ENCODE measurements at regions not wholly inside any gene's neighbourhood (a gene's known extent, or its start where the extent isn't known, plus 50 kb on each side); places are given as distances from the start of the nearest gene placed in this dataset.
"Not testable (repeated sequence)": the region's sequence is repeated elsewhere in the genome, so short reads cannot be mapped to it uniquely, and the experiment has no call there.

GRCh38 chr17:62196587-62196986 is 131.5 kb upstream of the MED13 start:
- not testable (repeated sequence) for DNase-seq

GRCh38 chr17:62194401-62194800 is 129.3 kb upstream of the MED13 start:
- DNase-seq, result peak in 1 of 3 donors; percentile 3

GRCh38 chr17:62193249-62193648 is 128.2 kb upstream of the MED13 start:
- no peak for DNase-seq

GRCh38 chr17:62191390-62192361 is 126.6 kb upstream of the MED13 start:
- no peak for DNase-seq

- no peak for DNase-seq
Measured at GRCh38 chr17:62189377-62189776, 124.3 kb upstream of the MED13 start.

GRCh38 chr17:62188713-62189112 is 123.6 kb upstream of the MED13 start:
- no peak for DNase-seq

- no peak for DNase-seq
Measured at GRCh38 chr17:62187681-62188080, 122.6 kb upstream of the MED13 start.

- no peak for DNase-seq
Measured at GRCh38 chr17:62186841-62187240, 121.8 kb upstream of the MED13 start.

GRCh38 chr17:62180772-62181171 is 115.7 kb upstream of the MED13 start:
- DNase-seq, result no peak

- peak in 1 of 3 donors; percentile 2 for DNase-seq
Measured at GRCh38 chr17:62179525-62180161, 114.6 kb upstream of the MED13 start.

GRCh38 chr17:62178579-62178978 is 113.5 kb upstream of the MED13 start:
- DNase-seq, result no peak

GRCh38 chr17:62172492-62173291 is 107.6 kb upstream of the MED13 start:
- no peak for DNase-seq

GRCh38 chr17:62167076-62167475 is 102.0 kb upstream of the MED13 start:
- no peak for DNase-seq

GRCh38 chr17:62164747-62165722 is 100.0 kb upstream of the MED13 start:
- DNase-seq, result no peak

GRCh38 chr17:62163847-62164246 is 98.8 kb upstream of the MED13 start:
- DNase-seq, result no peak

GRCh38 chr17:62162898-62163297 is 97.8 kb upstream of the MED13 start:
- DNase-seq, result no peak

GRCh38 chr17:62161405-62162148 is 96.5 kb upstream of the MED13 start:
- no peak for DNase-seq

GRCh38 chr17:62160816-62161215 is 95.7 kb upstream of the MED13 start:
- DNase-seq, result no peak

GRCh38 chr17:62159994-62160393 is 94.9 kb upstream of the MED13 start:
- DNase-seq, result no peak

- no peak for DNase-seq
Measured at GRCh38 chr17:62156949-62157348, 91.9 kb upstream of the MED13 start.
